Keratinocyte (primary cell): ENCODE measurements at regions not wholly inside any gene's neighbourhood (a gene's known extent, or its start where the extent isn't known, plus 50 kb on each side); places are given as distances from the start of the nearest gene placed in this dataset.

ENCODE experiments used
- EZH2 ChIP-seq: IDR thresholded peaks from one replicate; pipeline ENCODE4 v1.6.1; 2012; ENCODE audit warnings: inconsistent platforms, mild to moderate bottlenecking, low read length, moderate library complexity
- TF ChIP-seq, protein P1 (sequence below), 3 experiments: IDR thresholded peaks in 1 of 3; conservative IDR thresholded peaks in 1 of 3; optimal IDR thresholded peaks in 1 of 3; 2 replicates in 2 of 3; 3 replicates in 1 of 3; pipeline versions ENCODE3 to v1.5.1; 2011; ENCODE audit warnings: low read length in 3 of 3, mild to moderate bottlenecking in 3 of 3, moderate library complexity in 2 of 3, control low read depth in 1 of 3, inconsistent platforms in 1 of 3; ENCODE audit not compliant: insufficient read depth in 2 of 3; ENCODE audit errors: extremely low read depth in 1 of 3

DNA sequence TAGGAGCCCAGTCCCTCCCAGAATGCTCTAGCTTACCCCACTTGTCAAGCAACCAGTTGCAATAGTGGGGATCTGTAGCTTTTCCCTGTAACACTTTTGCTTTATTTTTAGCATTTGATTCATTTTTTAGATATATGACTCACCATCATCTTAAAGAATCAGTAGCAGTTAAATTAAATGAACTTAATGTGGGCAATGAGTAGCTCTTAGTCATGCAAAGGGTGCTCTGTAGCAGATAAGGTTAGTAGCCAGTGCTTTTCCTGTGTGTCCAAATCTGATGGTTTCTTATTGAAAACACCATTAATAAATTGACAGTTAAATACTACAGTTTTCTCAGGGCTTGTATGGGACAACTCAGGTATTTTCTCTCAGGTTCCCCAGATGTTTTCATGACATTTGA lies 311.8 kb downstream of the RERGL start:
- TF ChIP-seq, protein P1, sequence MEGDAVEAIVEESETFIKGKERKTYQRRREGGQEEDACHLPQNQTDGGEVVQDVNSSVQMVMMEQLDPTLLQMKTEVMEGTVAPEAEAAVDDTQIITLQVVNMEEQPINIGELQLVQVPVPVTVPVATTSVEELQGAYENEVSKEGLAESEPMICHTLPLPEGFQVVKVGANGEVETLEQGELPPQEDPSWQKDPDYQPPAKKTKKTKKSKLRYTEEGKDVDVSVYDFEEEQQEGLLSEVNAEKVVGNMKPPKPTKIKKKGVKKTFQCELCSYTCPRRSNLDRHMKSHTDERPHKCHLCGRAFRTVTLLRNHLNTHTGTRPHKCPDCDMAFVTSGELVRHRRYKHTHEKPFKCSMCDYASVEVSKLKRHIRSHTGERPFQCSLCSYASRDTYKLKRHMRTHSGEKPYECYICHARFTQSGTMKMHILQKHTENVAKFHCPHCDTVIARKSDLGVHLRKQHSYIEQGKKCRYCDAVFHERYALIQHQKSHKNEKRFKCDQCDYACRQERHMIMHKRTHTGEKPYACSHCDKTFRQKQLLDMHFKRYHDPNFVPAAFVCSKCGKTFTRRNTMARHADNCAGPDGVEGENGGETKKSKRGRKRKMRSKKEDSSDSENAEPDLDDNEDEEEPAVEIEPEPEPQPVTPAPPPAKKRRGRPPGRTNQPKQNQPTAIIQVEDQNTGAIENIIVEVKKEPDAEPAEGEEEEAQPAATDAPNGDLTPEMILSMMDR (optimal IDR thresholded peaks at IDR 0.05 in 1 of 3, IDR thresholded peaks at IDR 0.05 in 1 of 3, conservative IDR thresholded peaks at IDR 0.05 in 1 of 3; ENCODE audit: extremely low read depth in 1 of 3, insufficient read depth in 2 of 3, low read length in 3 of 3) = no peak
- TF ChIP-seq EZH2 = no peak
